HEK293 (cell line): ENCODE measurements at regions not wholly inside any gene's neighbourhood (a gene's known extent, or its start where the extent isn't known, plus 50 kb on each side); places are given as distances from the start of the nearest gene placed in this dataset.

Source experiments
- CTCF ChIA-PET: fragments of 350-600 bp; formaldehyde crosslinking; extraction: SDS; loops from one replicate; lab custom pipeline; 2021; ENCODE audit warnings: antibody characterized with exemption; lab: Yijun Ruan, JAX
- POLR2A ChIA-PET: fragments of 300-600 bp; formaldehyde crosslinking; extraction: SDS; loops from one replicate; lab custom pipeline; 2020; ENCODE audit warnings: antibody characterized with exemption, inconsistent platforms; lab: Yijun Ruan, JAX
- H3K27ac ChIP-seq: fragments of 200-500 bp; sonication (Bioruptor generic); 2 replicates; pipeline ENCODE4 v1.5.1; 2014; ENCODE audit warnings: low read depth, low read length, control low read depth, inconsistent platforms; ENCODE audit errors: extremely low read depth
- H3K36me3 ChIP-seq, 2 experiments: fragments of 200-500 bp in 1 of 2; sonication (Bioruptor generic) in 1 of 2; 1 replicate in 1 of 2; 2 replicates in 1 of 2; pipeline ENCODE4 v1.5.1; 2014 to 2017; ENCODE audit warnings: inconsistent platforms in 2 of 2, low read length in 2 of 2; ENCODE audit not compliant: control insufficient read depth in 2 of 2, insufficient read depth in 1 of 2
- H3K4me1 ChIP-seq: fragments of 200-500 bp; sonication (Bioruptor generic); 2 replicates; pipeline ENCODE4 v1.5.1; 2014; ENCODE audit warnings: mild to moderate bottlenecking, low read length, inconsistent platforms; ENCODE audit not compliant: control insufficient read depth, insufficient read depth
- H3K4me3 ChIP-seq: 2 replicates; pipeline ENCODE4 v1.5.1; 2011; ENCODE audit warnings: low read depth, mild to moderate bottlenecking, control low read depth, low read length, moderate library complexity
- H3K9me3 ChIP-seq: fragments of 200-500 bp; sonication (Bioruptor generic); 2 replicates; pipeline ENCODE4 v1.5.1; 2014; ENCODE audit warnings: low read depth, low read length, inconsistent platforms; ENCODE audit not compliant: control insufficient read depth, insufficient read depth
- MZF1 ChIP-seq: fragments of 450-650 bp; formaldehyde crosslinking; IDR thresholded peaks from 2 replicates; pipeline ENCODE4 v1.5.1; 2017; ENCODE audit warnings: missing biosample characterization, missing genetic modification characterization, borderline replicate concordance
- SP7 ChIP-seq: fragments of 450-650 bp; formaldehyde crosslinking; IDR thresholded peaks from 2 replicates; pipeline ENCODE4 v1.5.1; 2016; ENCODE audit warnings: missing biosample characterization, missing genetic modification characterization
- TSHZ1 ChIP-seq: fragments of 450-650 bp; formaldehyde crosslinking; IDR thresholded peaks from 2 replicates; pipeline ENCODE4 v1.5.1; 2016; ENCODE audit warnings: missing biosample characterization, missing genetic modification characterization, borderline replicate concordance
- YY1 ChIP-seq: fragments of 450-650 bp; formaldehyde crosslinking; IDR thresholded peaks from 2 replicates; pipeline ENCODE4 v1.5.1; 2018; ENCODE audit warnings: missing biosample characterization, missing genetic modification characterization
- ZBTB6 ChIP-seq: fragments of 450-650 bp; formaldehyde crosslinking; IDR thresholded peaks from 2 replicates; pipeline ENCODE4 v1.5.1; 2017; ENCODE audit warnings: missing biosample characterization, missing genetic modification characterization
- ZEB2 ChIP-seq: fragments of 450-650 bp; formaldehyde crosslinking; IDR thresholded peaks from 2 replicates; pipeline ENCODE4 v1.5.1; 2016; ENCODE audit warnings: missing biosample characterization, missing genetic modification characterization
- ZFP41 ChIP-seq: fragments of 450-650 bp; formaldehyde crosslinking; IDR thresholded peaks from 2 replicates; pipeline ENCODE4 v1.5.1; 2016; ENCODE audit warnings: missing biosample characterization, missing genetic modification characterization, borderline replicate concordance
- ZNF10 ChIP-seq: fragments of 450-650 bp; formaldehyde crosslinking; IDR thresholded peaks from 2 replicates; pipeline ENCODE4 v1.5.1; 2017; ENCODE audit warnings: missing biosample characterization, missing genetic modification characterization
- ZNF121 ChIP-seq: fragments of 450-650 bp; formaldehyde crosslinking; IDR thresholded peaks from 2 replicates; pipeline ENCODE4 v1.5.1; 2016; ENCODE audit warnings: missing biosample characterization, missing genetic modification characterization
- ZNF16 ChIP-seq: fragments of 450-650 bp; formaldehyde crosslinking; IDR thresholded peaks from 2 replicates; pipeline ENCODE4 v1.5.1; 2016; ENCODE audit warnings: low read depth, missing biosample characterization, missing genetic modification characterization
- ZNF221 ChIP-seq: fragments of 450-650 bp; formaldehyde crosslinking; IDR thresholded peaks from 2 replicates; pipeline ENCODE4 v1.5.1; 2017; ENCODE audit warnings: missing biosample characterization, missing genetic modification characterization, borderline replicate concordance
- ZNF248 ChIP-seq: fragments of 450-650 bp; formaldehyde crosslinking; IDR thresholded peaks from 2 replicates; pipeline ENCODE4 v1.5.1; 2017; ENCODE audit warnings: missing biosample characterization, missing genetic modification characterization
- ZNF280D ChIP-seq: fragments of 450-650 bp; formaldehyde crosslinking; IDR thresholded peaks from 2 replicates; pipeline ENCODE4 v1.5.1; 2016; ENCODE audit warnings: missing biosample characterization, missing genetic modification characterization
- ZNF626 ChIP-seq: fragments of 450-650 bp; sonication (Bioruptor Pico); formaldehyde crosslinking; IDR thresholded peaks from 2 replicates; pipeline ENCODE4 v1.5.1; 2018; ENCODE audit warnings: missing biosample characterization, missing genetic modification characterization, inconsistent platforms
- ZNF692 ChIP-seq: fragments of 450-650 bp; formaldehyde crosslinking; IDR thresholded peaks from 2 replicates; pipeline ENCODE4 v1.5.1; 2016; ENCODE audit warnings: missing biosample characterization, missing genetic modification characterization

- TF ChIP-seq ZNF248 (no peak), ZEB2 (tag by site-specific recombination) (no peak)
Observed at GRCh38 chr1:188017921-188018320, 1189.2 kb downstream of the PLA2G4A start (continued).

GRCh38 chr1:188022661-188023060 is 1193.9 kb downstream of the PLA2G4A start:
- CTCF ChIA-PET, result interaction anchor here (0.6 kb wide), 1 partner anchor 1000 kb away, joined by 4 read pairs; no protein-coding TSS in a partner anchor
- TF ChIP-seq ZNF692 (no peak), MZF1 (tag by site-specific recombination) (no peak), ZNF280D (tag by site-specific recombination) (no peak), ZNF16 (tag by site-specific recombination) (no peak), ZFP41 (tag by site-specific recombination) (no peak), SP7 (no peak), TSHZ1 (tag by site-specific recombination) (no peak), ZNF121 (tag by site-specific recombination) (no peak)
- TF ChIP-seq, all 188 proteins: peak for 0
- Histone ChIP-seq H3K36me3 (no peaks in the 10 kb centered on the region), H3K4me3 (no peak overlapping the region), H3K4me1 (no peaks in the 10 kb centered on the region), H3K9me3 (no peaks in the 10 kb centered on the region), H3K27ac (no peak overlapping the region)
- POLR2A ChIA-PET, result no interaction called here

- CTCF ChIA-PET, result interaction anchor here (0.6 kb wide), 1 partner anchor 1001 kb away, joined by 4 read pairs; no protein-coding TSS in a partner anchor
- H3K4me1 ChIP-seq, result no peaks in the 10 kb centered on the region
- H3K36me3 ChIP-seq, result no peaks in the 10 kb centered on the region
- H3K4me3 ChIP-seq, result no peak overlapping the region
- no peak overlapping the region for H3K27ac ChIP-seq
- H3K9me3 ChIP-seq, result no peaks in the 10 kb centered on the region
- POLR2A ChIA-PET, result no interaction called here
- no peak for TF ChIP-seq ZNF16 (tag by site-specific recombination)
- TF ChIP-seq ZNF10, result no peak
- TF ChIP-seq ZBTB6 (tag by site-specific recombination), result no peak
- TF ChIP-seq ZNF626 (tag by site-specific recombination), result no peak
- TF ChIP-seq ZFP41 (tag by site-specific recombination), result no peak
- TF ChIP-seq ZNF221 (tag by site-specific recombination), result no peak
- no peak for TF ChIP-seq YY1
Observed at GRCh38 chr1:188023206-188023605, 1194.5 kb downstream of the PLA2G4A start.
